Central memory CD4-positive, alpha-beta T cell (primary cell): ENCODE measurements at regions not wholly inside any gene's neighbourhood (a gene's known extent, or its start where the extent isn't known, plus 50 kb on each side); places are given as distances from the start of the nearest gene placed in this dataset.

Experiments used
- DNase-seq: peaks from one replicate; pipeline ENCODE4 v3.0.0; 2022

- DNase-seq = no peak
Observed at GRCh38 chr14:51479584-51480325, 172.0 kb upstream of the FRMD6 start.

GRCh38 chr14:51481643-51482042 is 170.1 kb upstream of the FRMD6 start:
- DNase-seq = no peak

GRCh38 chr14:51482102-51482501 is 169.6 kb upstream of the FRMD6 start:
- DNase-seq = no peak

- no peak for DNase-seq
Observed at GRCh38 chr14:51484485-51484884, 167.2 kb upstream of the FRMD6 start.

- no peak for DNase-seq
Observed at GRCh38 chr14:51485733-51486132, 166.0 kb upstream of the FRMD6 start.

- DNase-seq = no peak
Observed at GRCh38 chr14:51487848-51488247, 163.9 kb upstream of the FRMD6 start.

- DNase-seq = no peak
Observed at GRCh38 chr14:51488569-51489220, 163.0 kb upstream of the FRMD6 start.

GRCh38 chr14:51490205-51490604 is 161.5 kb upstream of the FRMD6 start:
- DNase-seq = no peak

- no peak for DNase-seq
Observed at GRCh38 chr14:51491036-51491545, 160.6 kb upstream of the FRMD6 start.

- DNase-seq = no peak
Observed at GRCh38 chr14:51491776-51492175, 159.9 kb upstream of the FRMD6 start.

- no peak for DNase-seq
Observed at GRCh38 chr14:51495319-51495718, 156.4 kb upstream of the FRMD6 start.

GRCh38 chr14:51498411-51499227 is 153.1 kb upstream of the FRMD6 start:
- no peak for DNase-seq

- DNase-seq = no peak
Observed at GRCh38 chr14:51500776-51501175, 150.9 kb upstream of the FRMD6 start.

- no peak for DNase-seq
Observed at GRCh38 chr14:51501746-51502145, 150.0 kb upstream of the FRMD6 start.

GRCh38 chr14:51504669-51505068 is 147.0 kb upstream of the FRMD6 start:
- no peak for DNase-seq

GRCh38 chr14:51507511-51507905 is 144.2 kb upstream of the FRMD6 start:
- DNase-seq = no peak

GRCh38 chr14:51507906-51508511 is 143.7 kb upstream of the FRMD6 start:
- no peak for DNase-seq

- no peak for DNase-seq
Observed at GRCh38 chr14:51511265-51511664, 140.4 kb upstream of the FRMD6 start.

GRCh38 chr14:51512316-51512715 is 139.4 kb upstream of the FRMD6 start:
- DNase-seq = no peak

GRCh38 chr14:51513281-51513680 is 138.4 kb upstream of the FRMD6 start:
- no peak for DNase-seq

- DNase-seq = no peak
Observed at GRCh38 chr14:51513933-51514332, 137.8 kb upstream of the FRMD6 start.

GRCh38 chr14:51515611-51516010 is 136.1 kb upstream of the FRMD6 start:
- no peak for DNase-seq
